ENCODE measurements at regions not wholly inside any gene's neighbourhood (a gene's known extent, or its start where the extent isn't known, plus 50 kb on each side); places are given as distances from the start of the nearest gene placed in this dataset.

DNA sequence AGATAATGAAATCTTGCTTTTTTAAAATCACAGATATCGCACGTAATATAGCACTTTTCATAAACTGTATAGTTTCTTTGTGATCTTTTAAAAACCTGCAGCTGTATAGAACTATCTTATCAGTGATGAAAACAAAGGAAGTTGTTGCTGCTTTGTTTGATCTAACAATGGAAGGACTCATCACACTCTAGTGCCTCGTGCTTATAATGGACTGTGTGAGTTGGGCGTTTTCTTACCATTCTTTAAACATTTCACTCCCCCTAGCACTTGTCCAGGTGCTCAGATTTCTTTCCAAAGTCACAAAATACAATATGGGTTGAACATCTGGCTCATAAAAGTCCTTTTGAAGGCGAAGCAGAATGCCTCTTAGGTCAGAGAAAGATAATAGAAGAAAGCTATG lies 94.8 kb upstream of the SPATS2L start:
- Mint-ChIP-seq H3K27ac (no peak overlapping the region), H3K36me3 (ENCODE audit: low read depth) (no peaks in the 10 kb centered on the region), H3K4me3 (no peak overlapping the region), H3K4me1 (ENCODE audit: low read depth) (no peaks in the 10 kb centered on the region), H3K9me3 (no peaks in the 10 kb centered on the region), H3K27me3 (peaks cover 36% of the 10 kb centered on the region)
- TF ChIP-seq, protein P1, sequence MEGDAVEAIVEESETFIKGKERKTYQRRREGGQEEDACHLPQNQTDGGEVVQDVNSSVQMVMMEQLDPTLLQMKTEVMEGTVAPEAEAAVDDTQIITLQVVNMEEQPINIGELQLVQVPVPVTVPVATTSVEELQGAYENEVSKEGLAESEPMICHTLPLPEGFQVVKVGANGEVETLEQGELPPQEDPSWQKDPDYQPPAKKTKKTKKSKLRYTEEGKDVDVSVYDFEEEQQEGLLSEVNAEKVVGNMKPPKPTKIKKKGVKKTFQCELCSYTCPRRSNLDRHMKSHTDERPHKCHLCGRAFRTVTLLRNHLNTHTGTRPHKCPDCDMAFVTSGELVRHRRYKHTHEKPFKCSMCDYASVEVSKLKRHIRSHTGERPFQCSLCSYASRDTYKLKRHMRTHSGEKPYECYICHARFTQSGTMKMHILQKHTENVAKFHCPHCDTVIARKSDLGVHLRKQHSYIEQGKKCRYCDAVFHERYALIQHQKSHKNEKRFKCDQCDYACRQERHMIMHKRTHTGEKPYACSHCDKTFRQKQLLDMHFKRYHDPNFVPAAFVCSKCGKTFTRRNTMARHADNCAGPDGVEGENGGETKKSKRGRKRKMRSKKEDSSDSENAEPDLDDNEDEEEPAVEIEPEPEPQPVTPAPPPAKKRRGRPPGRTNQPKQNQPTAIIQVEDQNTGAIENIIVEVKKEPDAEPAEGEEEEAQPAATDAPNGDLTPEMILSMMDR (IDR thresholded peaks at IDR 0.05): no peak
- DNase-seq (no peak), ATAC-seq (ENCODE audit: poor library complexity) (no peak)
- ChIA-PET POLR2A (no interaction called here), CTCF (interaction anchor here (1.2 kb wide), 1 partner anchor 13 kb away, joined by 4 read pairs; no protein-coding TSS in a partner anchor)
- Histone ChIP-seq H3K4me3 (ENCODE audit: low read length) (no peak overlapping the region), H3K27ac (ENCODE audit: low read depth in 1 of 2, low read length in 2 of 2) (no peak overlapping the region), H3K36me3 (ENCODE audit: insufficient read depth, low read length) (no peaks in the 10 kb centered on the region), H3K27me3 (ENCODE audit: control insufficient read depth in 1 of 2, insufficient read depth in 2 of 2, low read length in 2 of 2) (peaks cover 2 to 7% of the 10 kb centered on the region in 2 experiments), H3K4me1 (ENCODE audit: insufficient read depth, low read length) (no peaks in the 10 kb centered on the region), H3K9me3 (ENCODE audit: control insufficient read depth in 1 of 2, insufficient read depth in 1 of 2, low read length in 2 of 2) (no peaks in the 10 kb centered on the region)
- intact Hi-C loops (cut with DNase I, micrococcal nuclease): loop anchor here in 1 of 2 experiments (10.0 kb wide), 1 partner anchor 167 kb away; no protein-coding TSS in a partner anchor

DNA sequence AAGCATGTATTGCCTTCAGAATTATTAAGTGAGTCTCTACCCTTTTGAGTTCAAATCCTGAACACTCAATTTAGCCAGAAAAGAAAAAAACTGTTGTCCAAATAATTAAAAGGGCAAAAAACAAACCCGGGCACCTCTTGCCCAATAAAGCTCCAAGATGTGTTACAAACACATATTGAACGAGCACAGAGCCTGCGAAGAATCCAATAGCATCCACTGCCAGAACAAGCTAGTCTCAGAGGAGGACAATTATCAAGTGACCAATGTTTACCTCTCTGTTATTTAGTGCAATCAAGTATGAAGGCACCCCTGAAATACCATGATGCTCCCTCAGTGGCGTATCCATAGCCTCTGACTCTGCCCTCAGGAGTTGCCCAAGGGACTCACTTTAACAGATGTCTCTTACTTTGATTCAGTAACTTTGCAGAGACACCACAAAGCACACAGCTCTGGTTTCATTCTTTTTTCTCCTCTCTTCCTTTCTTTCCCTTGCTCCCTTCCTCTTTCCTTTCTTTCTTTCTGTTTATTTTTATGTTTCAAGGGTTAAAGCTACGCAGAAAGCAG lies 93.5 kb upstream of the SPATS2L start:
- H3K4me1 ChIP-seq (ENCODE audit: insufficient read depth, low read length): no peaks in the 10 kb centered on the region
- H3K9me3 ChIP-seq (ENCODE audit: control insufficient read depth in 1 of 2, insufficient read depth in 1 of 2, low read length in 2 of 2): no peaks in the 10 kb centered on the region
- no peaks in the 10 kb centered on the region for H3K36me3 Mint-ChIP-seq (ENCODE audit: low read depth)
- ATAC-seq (ENCODE audit: poor library complexity) (no peak), DNase-seq (no peak)
- TF ChIP-seq, protein P1 (IDR thresholded peaks at IDR 0.05): no peak
- ChIA-PET POLR2A (no interaction called here), CTCF (no interaction called here)
- H3K36me3 ChIP-seq (ENCODE audit: insufficient read depth, low read length): no peaks in the 10 kb centered on the region
- H3K27me3 ChIP-seq (ENCODE audit: control insufficient read depth in 1 of 2, insufficient read depth in 2 of 2, low read length in 2 of 2): peaks cover 2 to 7% of the 10 kb centered on the region in 2 experiments
- no peak overlapping the region for H3K4me3 Mint-ChIP-seq
- H3K27ac ChIP-seq (ENCODE audit: low read depth in 1 of 2, low read length in 2 of 2): no peak overlapping the region
- H3K4me1 Mint-ChIP-seq (ENCODE audit: low read depth): no peaks in the 10 kb centered on the region
- no peaks in the 10 kb centered on the region for H3K9me3 Mint-ChIP-seq
- intact Hi-C loops (cut with DNase I, micrococcal nuclease): loop anchor here in 1 of 2 experiments (10.0 kb wide), 1 partner anchor 168 kb away; no protein-coding TSS in a partner anchor
- H3K27ac Mint-ChIP-seq: no peak overlapping the region
- H3K27me3 Mint-ChIP-seq: peaks cover 36% of the 10 kb centered on the region
- H3K4me3 ChIP-seq (ENCODE audit: low read length): no peak overlapping the region

DNA sequence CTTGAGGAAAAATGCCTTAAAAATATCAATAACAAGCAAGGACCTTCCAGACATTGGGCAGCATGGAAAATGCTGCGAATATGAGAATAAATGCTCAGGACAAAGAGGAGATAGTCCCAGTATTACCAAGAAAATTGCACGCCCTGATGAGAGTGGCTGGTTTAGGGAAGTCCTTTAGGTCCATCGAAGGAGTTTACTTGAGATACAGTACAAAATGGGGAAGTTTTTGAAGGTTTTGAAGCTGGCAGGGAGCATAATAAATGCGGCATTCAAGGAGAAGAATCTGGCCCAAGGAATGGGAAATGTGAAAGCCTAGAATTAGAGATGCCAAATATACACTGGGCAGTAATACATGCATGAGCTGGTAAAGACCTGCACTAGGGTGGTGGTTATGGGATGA lies 90.2 kb upstream of the SPATS2L start:
- Mint-ChIP-seq H3K9me3 (no peaks in the 10 kb centered on the region), H3K27ac (no peak overlapping the region), H3K36me3 (ENCODE audit: low read depth) (no peaks in the 10 kb centered on the region), H3K27me3 (peaks cover 34% of the 10 kb centered on the region), H3K4me1 (ENCODE audit: low read depth) (no peaks in the 10 kb centered on the region), H3K4me3 (no peak overlapping the region)
- no peak overlapping the region for H3K27ac ChIP-seq (ENCODE audit: low read depth in 1 of 2, low read length in 2 of 2)
- TF ChIP-seq, protein P1 (IDR thresholded peaks at IDR 0.05): no peak
- ATAC-seq (ENCODE audit: poor library complexity): no peak
- ChIA-PET POLR2A (no interaction called here), CTCF (no interaction called here)
- H3K27me3 ChIP-seq (ENCODE audit: control insufficient read depth in 1 of 2, insufficient read depth in 2 of 2, low read length in 2 of 2): peaks cover 2 to 5% of the 10 kb centered on the region in 2 experiments
- no peaks in the 10 kb centered on the region for H3K4me1 ChIP-seq (ENCODE audit: insufficient read depth, low read length)
- intact Hi-C loops (cut with DNase I, micrococcal nuclease): loop anchor here in 1 of 2 experiments (10.0 kb wide), 1 partner anchor 172 kb away; no protein-coding TSS in a partner anchor
- H3K4me3 ChIP-seq (ENCODE audit: low read length): no peak overlapping the region
- H3K36me3 ChIP-seq (ENCODE audit: insufficient read depth, low read length): no peaks in the 10 kb centered on the region
- no peaks in the 10 kb centered on the region for H3K9me3 ChIP-seq (ENCODE audit: control insufficient read depth in 1 of 2, insufficient read depth in 1 of 2, low read length in 2 of 2)
- no peak for DNase-seq

Data from CD4-positive, alpha-beta T cell (primary cell).